Head of caudate nucleus (tissue), 42 donors: ENCODE measurements at regions not wholly inside any gene's neighbourhood (a gene's known extent, or its start where the extent isn't known, plus 50 kb on each side); places are given as distances from the start of the nearest gene placed in this dataset.
"Not testable (repeated sequence)": the region's sequence is repeated elsewhere in the genome, so short reads cannot be mapped to it uniquely, and the experiment has no call there.

Source experiments
- DNase-seq, 42 donors: peaks; one replicate each; pipeline versions ENCODE4 v3.0.0 to v3.0.0-alpha.2; 2020 to 2021; ENCODE audit warnings: mixed read lengths in 7 of 42
- intact Hi-C: fragments of 100-400 bp; cut with DNase I; formaldehyde crosslinking; loops from one replicate; pipeline ENCODE4 v1.15.0; 2022

DNA sequence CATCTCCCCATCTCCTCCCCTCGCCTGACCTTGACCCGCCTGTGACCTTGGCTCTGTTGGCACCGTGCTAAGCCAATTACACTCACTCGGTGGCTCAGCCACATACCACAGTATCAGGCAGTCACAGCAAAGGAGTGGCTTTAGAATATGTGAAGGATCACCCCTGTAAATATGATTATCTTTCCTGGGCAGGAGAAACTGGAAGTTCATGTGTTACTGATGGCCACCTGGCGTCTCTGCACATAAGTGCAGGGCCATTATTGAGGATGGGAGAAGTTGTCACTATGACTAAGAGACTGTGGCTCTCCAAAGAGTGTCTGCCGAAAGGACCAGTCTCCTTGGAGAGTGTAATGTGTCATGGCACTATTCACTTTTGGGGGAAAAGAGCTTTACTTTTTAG, 116.9 kb upstream of the S1PR3 start:
- peak in 2 of 42 donors; percentile 13 to 58 for DNase-seq
- intact Hi-C loops, result no loop called here

DNA sequence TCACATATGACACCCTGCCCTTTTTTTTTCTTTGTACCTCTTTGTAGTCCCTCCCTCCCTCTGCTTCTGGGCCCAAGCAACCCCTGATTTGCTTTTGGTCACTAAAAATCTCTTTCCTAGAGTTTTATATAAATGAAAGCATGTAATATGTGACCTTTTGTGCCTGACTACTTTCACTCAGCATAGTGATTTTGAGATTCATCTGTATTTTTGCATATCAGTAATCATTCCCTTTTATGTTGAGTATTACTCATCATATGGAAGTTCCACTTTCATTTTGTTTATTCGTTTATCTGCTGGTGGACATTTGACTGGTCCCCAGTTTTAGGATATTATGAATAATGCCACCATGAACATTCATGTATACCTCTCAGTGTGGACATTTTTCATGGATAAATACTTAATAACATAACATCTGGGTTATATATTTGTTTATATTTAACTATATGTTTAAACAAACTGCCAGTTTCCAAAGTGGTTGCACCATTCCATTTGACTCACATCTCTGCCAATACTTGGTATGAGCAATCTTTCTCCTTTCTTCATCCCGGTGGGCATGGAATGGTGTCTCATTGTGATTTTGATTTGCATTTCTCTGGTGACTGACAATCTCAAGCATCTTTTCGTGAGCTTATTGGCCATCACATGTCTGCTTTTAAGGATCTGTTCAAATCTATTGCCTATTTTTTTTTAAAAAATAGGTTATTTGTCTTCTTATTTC, 115.7 kb upstream of the S1PR3 start:
- intact Hi-C loops, result no loop called here

DNA sequence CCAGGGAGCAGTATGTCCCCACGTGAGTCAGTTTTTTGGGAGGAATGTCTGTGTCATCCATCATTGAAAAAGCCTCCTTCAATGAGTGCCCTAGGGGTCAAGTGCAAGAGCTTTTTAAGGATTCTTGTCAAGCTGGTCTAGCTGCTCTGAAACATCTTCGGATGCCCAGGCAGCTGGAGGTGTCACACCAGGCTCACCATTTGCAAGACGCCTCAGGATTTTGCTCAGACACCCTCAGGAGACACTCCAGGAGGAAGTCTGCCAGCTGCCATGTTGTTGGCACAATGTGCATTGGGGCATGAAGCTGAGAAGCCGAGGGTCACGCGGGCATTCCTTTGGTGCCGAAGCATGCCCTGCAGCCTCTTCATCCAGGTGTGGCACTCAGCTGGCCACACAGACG, 111.1 kb upstream of the S1PR3 start:
- intact Hi-C loops, result no loop called here
- DNase-seq, result no peak

More for the DNA sequence above, 115.7 kb upstream of the S1PR3 start:
- DNase-seq, result no peak

DNA sequence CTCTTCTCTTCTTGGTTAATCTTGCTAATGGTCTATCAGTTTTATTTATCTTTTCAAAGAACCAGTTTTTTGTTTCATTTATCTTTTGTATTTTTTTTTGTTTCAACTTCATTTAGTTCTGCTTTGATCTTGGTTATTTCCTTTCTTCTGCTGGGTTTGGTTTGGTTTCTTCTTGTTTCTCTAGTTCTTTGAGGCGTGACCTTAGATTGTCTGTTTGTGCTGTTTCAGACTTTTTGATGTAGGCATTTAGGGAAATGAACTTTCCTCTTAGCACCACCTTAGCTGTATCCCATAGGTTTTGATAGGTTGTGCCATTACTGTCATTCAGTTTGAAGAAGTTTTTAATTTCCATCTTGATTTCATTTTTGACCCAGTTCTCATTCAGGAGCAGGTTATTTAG, 107.0 kb upstream of the S1PR3 start:
- intact Hi-C loops, DNase-seq: not testable (repeated sequence)

DNA sequence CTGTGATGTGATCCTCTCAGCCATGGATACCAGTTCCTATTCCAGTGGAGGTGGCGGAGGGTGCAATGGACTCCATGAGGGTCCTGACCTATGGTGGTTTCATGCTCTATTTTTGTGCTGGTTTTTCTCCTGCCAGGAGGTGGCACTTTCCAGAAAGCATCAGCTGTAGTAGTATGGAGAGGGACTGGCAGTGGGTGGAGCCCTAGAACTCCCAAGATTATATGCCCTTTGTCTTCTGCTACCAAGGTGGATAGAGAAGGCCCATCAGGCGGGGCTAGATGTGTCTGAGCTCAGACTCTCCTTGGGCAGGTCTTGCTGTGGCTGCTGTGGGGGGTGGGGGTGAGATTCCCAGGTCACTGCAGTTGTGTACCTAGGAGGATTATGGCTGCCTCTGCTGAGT, 104.5 kb upstream of the S1PR3 start:
- intact Hi-C loops, DNase-seq: not testable (repeated sequence)

DNA sequence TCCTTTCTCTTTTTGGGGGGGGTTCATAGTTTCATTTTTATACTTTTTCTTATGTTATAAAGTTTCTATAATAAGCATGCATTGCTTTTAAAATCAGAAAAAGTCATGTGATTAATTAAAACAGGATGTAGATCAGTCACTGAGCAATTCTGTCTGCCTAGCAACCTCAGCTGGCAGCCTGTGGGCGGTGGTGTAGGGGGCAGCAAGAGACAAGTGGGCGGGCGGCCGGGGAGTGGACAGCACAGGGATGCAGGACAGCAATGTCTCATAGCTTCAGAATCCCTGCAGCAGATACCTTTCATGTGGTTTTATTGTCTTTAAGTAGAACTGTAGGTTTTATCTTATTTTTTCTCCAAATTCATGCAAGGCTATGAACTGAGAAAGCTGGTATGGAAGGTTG, 101.9 kb upstream of the S1PR3 start:
- no peak for DNase-seq
- intact Hi-C loops, result no loop called here

DNA sequence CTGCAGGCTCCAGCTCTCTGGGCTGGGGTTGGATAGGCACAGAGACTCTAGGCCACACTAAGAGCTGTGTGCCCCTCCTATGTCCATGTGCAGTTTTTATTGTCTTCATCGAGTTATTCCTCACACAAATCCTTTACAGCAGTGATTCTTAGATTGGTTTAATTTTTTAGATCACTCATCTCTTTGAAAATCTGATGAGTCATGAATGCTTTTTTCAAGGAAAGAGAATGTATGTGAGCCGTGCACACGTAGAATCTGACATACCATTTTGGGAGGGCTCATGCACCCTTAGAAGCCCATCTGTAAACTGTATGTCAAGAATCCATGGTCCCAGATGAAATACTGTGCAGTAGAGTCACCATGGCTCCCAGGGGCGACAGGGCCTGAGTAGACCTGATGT, 100.7 kb upstream of the S1PR3 start:
- no peak for DNase-seq
- intact Hi-C loops, result no loop called here

DNA sequence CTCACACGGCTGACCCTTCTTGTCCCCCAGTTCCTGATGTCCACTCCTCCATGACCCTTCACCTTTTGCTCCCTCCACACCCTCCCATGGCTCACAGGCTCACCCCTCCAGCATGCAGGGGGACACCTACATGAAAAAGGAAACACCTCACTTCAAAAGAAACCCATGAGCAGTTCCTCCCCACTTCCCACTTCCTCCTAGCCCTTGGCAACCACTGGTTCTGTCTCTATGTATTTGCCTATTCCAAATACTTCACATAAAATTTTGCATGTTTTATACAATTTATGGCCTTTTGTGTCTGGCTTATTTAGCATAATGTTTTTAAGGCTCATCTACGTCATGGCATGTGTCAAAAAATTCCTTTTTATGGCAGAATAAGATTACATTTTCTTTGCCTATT, 100.2 kb upstream of the S1PR3 start:
- intact Hi-C loops, result no loop called here

DNA sequence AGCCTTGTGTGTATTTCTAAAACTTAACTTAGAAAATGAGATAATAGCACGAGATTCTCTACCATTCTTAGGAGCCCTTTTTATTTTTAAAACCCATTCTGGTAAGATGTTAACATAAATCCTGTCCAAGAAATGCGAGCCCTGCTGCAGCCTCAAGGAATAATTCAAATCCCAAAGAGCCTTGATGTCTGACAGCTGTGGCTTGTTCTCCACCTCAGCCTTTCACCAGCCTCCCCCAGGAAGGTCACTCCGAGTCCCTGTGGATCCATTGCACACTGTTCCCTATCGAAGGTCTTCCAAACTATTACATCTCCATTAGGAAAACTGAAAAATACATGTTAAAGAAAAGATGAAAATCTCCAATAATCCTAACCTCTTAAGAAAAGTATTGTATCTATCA, 98.5 kb upstream of the S1PR3 start:
- no peak for DNase-seq
- intact Hi-C loops, result no loop called here

More for the DNA sequence above, 100.2 kb upstream of the S1PR3 start:
- no peak for DNase-seq

DNA sequence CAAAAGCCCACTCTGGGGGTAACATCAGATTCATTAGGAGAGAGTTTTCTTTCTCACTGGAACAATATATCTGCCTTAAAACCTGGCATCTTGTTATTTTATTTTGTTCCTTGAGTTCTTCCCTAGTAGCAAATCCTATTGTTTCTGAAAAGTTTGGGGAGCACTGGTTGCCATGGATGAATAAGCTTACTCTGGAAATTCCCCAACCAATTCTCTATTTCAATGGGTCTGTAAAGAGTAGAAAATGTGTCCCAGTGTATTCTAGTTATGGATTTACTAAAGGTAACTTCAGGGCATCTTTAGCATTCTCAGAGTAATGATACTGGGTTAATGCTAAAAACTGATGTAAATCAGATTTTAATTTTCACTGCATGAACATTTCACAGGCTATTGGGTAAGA, 94.2 kb upstream of the S1PR3 start:
- no peak for DNase-seq
- intact Hi-C loops, result no loop called here

DNA sequence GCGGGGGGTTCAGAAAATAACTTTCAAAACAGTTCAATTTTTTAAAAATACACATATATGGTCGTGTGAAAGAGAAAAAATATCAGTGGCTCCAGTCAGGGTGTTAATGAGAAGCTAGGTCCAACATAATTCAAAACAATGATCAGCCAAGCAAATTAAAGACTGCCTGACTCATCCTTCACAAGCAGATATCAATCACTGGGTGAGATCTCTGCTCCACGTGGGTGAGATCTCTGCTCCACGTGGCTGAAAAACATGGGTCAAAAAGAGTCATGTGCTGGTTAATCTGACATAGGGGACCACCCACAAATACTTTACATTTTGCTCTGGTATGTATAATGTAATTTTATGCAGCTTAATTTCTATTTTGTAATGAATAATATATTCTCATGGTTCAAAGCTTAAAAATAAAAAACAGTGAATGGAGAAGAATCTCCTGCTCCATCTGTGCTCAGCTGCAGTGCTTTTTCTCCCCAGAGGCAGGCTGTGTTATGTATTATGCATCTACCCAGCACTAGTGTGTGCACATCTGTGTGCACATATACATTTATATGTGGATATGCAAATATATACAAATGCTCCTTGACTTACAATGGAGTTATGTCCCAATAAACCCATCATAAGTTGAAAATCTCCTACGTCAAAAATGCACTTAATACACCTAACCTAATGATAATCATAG, 93.1 kb upstream of the S1PR3 start:
- intact Hi-C loops, result no loop called here
- no peak for DNase-seq

DNA sequence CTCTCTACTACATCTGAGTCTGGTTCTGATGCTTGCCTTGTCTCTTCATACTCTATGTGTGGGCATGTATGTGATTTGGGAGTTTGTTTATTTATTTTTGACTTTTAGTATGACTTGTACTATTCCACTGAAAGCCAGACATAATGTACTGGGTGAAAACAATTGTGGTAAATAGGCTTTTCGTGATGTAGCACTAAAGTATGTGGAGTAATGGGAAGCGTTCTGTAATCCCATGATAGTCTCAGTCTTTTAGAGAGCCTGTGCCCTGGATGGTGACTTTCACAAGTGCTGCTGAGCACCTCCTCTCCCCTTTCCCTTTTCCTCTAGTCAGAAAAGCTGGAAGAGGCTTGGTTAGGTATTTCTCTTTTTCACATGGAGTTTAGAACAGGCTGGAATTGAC, 85.8 kb upstream of the S1PR3 start:
- intact Hi-C loops, result no loop called here

DNA sequence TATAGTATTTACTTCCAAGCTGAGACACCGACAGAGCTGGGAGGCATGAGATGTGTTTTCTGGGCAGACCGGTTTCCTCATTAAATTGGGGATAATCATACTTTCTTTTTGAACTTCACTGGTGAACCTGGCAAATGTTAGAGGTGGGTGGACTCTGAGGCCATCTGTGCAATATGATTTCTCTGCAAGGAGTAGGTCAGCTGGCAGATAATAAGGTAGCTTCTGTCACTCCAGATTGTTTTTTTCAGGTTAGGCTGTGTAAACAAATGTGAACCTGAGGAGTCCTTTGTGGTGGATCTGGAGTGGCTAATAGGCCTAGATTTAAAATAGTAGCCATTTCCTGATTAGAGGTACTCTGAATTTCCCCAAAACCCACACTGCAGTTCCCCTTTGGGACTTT, 75.4 kb upstream of the S1PR3 start:
- no peak for DNase-seq
- intact Hi-C loops, result no loop called here

More for the DNA sequence above, 85.8 kb upstream of the S1PR3 start:
- no peak for DNase-seq

DNA sequence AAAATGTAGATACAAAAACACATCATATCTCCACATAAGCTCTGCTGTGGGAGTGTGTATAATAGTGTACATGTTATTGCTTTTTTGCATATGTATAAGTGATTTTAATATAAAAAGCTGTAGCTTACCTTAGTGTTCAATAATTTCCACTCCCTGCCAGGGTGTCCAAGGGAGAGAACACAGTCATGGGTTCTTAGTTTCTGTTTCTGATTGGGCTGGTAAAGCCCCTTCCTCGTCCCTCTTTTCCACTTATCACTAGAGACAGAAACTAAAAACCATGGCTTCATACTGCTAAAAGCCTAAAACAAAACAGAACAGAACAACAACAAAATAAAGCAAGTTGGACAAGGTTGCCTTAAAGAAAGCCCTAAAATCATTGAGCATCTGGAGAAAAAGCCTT, 74.4 kb upstream of the S1PR3 start:
- DNase-seq, result no peak
- intact Hi-C loops, result no loop called here

DNA sequence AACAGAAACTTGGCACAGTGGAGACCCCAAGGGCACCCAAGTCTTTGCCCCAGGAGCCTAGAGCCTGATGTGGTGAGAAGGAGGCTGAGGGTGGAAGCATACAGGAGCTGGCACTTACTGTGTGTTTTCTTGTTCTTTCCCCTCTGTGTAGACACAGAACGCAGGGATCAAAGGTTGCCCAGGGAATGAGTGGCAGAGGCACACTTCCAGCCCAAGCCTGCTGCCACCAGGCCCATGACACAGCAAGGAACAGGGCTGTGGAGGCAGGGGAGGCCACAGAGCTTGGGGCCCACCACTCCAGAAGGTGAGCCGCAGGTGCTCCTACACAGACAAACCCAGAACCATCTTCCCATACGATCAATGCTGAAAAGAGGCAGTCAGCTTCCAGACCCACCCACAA, 73.9 kb upstream of the S1PR3 start:
- intact Hi-C loops, result no loop called here
- no peak for DNase-seq

DNA sequence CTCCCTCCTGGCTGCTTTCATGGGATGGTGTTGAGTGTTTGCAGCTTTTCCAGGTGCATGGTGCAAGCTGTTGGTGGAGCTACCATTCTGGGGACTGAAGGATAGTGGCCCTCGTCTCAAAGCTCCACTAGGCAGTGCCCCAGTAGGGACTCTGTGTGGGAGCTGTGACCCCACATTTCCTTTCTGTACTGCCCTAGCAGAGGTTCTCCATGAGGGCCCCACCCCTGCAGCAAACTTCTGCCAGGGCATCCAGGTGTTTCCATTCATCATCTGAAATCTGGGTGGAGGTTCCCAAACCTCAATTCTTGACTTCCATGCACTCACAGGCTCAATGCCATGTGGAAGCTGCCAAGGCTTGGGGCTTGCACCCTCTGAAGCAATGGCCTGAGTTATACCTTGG, 72.7 kb upstream of the S1PR3 start:
- DNase-seq, intact Hi-C loops: not testable (repeated sequence)

DNA sequence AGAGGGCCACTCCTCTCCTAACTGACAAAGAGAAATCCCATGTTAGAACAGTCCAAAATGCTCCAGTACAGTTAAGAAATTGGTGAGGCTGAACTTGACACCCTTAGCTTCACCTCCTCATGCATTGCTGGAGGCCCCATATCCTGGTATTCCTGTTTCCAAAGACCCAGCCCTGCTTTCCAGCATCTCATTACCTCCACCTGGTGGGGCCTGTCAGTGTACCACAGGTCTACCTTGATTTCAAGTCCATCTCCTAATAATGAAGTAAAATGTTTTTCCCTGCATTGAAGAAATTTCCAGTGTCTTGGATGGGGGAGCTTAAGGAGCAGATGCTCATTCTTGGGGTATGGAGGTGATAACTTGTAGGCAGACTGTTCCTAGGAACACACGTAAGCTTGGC, 70.6 kb upstream of the S1PR3 start:
- intact Hi-C loops, result no loop called here
- DNase-seq, result no peak

DNA sequence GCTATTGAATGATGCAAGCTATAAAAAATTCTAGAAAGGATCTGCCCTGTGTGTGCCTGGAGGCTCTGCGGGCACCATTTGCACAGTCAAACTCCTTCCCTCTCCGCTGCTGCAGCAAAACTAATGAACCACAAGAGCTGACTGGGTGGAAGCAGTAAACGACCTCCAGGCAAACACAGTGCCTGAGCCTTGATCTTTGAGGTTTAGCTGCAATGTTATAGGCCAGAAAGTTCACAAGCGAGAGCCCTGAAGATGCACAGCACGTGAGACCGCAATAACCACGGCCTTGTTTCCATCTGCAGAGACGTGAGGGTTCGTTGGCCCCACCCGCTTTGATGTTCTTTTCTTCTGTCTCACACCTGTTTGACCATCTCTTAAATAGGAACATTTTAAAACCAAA, 69.2 kb upstream of the S1PR3 start:
- intact Hi-C loops, result no loop called here
- DNase-seq, result no peak

DNA sequence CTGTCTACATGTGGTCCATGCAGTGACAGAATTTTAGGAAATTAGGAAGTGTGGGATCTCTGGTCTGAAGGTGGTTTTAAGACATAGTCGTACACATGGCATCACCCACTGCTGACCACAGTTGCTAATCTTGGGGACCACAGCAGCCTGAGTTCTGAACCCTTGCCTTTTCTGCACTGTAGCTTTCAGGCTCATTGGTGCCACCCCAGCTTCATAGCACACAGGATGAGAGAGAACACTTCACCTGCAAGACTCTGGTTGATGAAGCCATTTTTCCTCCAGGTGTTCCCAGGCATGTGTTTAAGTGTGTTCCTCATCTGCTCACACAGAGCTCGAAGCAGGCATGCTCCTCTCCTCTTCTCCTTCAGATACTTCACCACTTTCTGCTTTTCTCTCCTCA, 68.2 kb upstream of the S1PR3 start:
- no peak for DNase-seq
- intact Hi-C loops, result no loop called here

DNA sequence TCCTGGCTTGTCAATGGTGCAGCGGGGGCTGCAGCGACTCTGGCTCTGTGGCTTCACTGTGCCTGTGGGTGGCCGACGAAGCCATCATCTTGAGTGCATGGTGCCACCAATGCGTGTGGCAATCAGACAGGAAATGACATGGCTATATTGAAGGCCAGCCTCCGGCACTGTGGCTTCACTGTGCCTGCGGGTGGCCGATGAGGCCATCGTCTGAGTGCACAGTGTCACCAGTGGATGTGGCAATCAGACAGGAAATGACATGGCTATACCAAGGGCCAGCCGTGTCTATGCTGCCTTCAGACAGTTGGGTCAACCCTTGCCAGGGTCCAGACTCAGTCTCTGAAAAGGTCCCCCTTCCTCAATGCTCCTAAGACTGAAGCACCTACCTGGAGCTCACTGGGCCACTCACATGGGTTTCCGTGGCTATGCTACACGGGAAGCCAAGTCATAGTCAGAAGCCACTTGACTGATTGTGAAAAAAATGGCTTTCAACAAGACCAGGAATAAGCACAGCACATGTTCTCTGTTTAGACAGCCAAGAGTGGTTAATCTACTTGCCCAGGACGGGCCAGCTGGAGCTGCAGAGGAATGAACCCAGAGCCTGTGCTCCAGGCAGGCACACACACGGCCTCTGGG, 67.5 kb upstream of the S1PR3 start:
- DNase-seq, result no peak
- intact Hi-C loops, result no loop called here

DNA sequence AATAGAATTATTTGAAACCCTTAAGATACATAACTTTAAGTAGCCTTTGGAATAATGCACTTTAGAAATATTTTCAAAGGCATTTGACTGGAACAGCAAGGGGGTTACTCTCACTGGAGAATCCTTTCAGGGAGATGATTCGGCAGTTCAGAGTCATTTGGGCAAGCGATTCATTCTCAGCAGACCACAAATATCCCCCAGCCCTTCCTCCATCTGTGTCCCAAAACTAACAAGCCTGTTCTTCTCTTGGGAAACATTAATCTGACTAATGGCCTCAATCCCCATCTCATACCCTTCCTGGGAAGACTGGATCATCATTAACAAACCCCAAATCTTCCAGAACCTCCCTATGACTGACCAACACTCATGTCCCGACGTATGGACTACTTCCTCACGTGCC, 65.8 kb upstream of the S1PR3 start:
- intact Hi-C loops, result no loop called here
- no peak for DNase-seq
